ENCODE measurements at regions not wholly inside any gene's neighbourhood (a gene's known extent, or its start where the extent isn't known, plus 50 kb on each side); places are given as distances from the start of the nearest gene placed in this dataset.

DNA sequence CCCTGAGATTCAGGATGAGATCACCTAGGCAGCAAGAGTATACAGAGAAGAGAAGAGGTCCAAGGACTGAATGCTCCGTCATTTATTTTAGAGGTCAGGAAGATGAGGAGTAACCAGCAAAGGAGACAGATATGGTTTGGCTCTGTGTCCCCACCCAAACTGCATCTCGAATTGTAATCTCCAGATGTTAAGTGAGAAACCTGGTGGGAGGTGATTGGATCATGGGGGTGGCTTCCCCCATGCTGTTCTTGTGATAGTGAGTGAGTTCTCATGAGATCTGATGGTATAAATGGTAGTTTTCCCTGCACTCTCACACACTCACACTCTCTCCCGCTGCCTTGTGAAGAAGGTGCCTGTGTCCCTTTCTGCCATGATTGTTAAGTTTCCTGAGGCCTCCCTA, 60.8 kb downstream of the MID1IP1 start:
- no peaks in the 10 kb centered on the region for H3K27me3 ChIP-seq (ENCODE audit: control insufficient read depth, insufficient read depth, low read length)
- TF ChIP-seq, protein P1, sequence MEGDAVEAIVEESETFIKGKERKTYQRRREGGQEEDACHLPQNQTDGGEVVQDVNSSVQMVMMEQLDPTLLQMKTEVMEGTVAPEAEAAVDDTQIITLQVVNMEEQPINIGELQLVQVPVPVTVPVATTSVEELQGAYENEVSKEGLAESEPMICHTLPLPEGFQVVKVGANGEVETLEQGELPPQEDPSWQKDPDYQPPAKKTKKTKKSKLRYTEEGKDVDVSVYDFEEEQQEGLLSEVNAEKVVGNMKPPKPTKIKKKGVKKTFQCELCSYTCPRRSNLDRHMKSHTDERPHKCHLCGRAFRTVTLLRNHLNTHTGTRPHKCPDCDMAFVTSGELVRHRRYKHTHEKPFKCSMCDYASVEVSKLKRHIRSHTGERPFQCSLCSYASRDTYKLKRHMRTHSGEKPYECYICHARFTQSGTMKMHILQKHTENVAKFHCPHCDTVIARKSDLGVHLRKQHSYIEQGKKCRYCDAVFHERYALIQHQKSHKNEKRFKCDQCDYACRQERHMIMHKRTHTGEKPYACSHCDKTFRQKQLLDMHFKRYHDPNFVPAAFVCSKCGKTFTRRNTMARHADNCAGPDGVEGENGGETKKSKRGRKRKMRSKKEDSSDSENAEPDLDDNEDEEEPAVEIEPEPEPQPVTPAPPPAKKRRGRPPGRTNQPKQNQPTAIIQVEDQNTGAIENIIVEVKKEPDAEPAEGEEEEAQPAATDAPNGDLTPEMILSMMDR (IDR thresholded peaks at IDR 0.05; ENCODE audit: insufficient read depth, low read length, poor library complexity, severe bottlenecking) = no peak
- no peak for DNase-seq (ENCODE audit: low read depth)
- no peaks in the 10 kb centered on the region for H3K36me3 ChIP-seq (ENCODE audit: control insufficient read depth, insufficient read depth, low read length)
- no peak overlapping the region for H3K4me3 ChIP-seq (ENCODE audit: low read depth, low read length)

DNA sequence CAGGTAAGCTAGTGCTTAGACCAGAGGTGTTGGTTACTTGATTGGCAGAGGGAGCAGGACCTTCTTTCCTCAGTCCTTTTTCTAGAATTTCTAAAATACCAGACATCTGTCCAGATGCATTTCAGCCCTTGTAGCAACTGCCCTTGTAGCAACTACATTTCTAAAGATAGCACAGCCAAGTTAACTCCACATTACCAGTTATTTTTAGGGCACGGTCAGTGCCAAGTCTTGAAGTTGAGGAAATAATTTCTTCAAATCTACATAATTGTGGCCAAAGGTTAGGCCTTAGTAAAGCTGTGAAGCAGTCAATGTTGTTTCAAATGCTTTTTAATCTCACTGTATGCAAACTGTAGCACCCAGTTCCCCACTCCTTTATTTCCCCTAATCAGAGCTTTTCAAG, 62.9 kb downstream of the MID1IP1 start:
- Histone ChIP-seq H3K36me3 (ENCODE audit: control insufficient read depth, insufficient read depth, low read length) (no peaks in the 10 kb centered on the region), H3K4me3 (ENCODE audit: low read depth, low read length) (no peak overlapping the region), H3K27me3 (ENCODE audit: control insufficient read depth, insufficient read depth, low read length) (no peaks in the 10 kb centered on the region)
- no peak for DNase-seq (ENCODE audit: low read depth)
- TF ChIP-seq, protein P1 (IDR thresholded peaks at IDR 0.05; ENCODE audit: insufficient read depth, low read length, poor library complexity, severe bottlenecking) = no peak

DNA sequence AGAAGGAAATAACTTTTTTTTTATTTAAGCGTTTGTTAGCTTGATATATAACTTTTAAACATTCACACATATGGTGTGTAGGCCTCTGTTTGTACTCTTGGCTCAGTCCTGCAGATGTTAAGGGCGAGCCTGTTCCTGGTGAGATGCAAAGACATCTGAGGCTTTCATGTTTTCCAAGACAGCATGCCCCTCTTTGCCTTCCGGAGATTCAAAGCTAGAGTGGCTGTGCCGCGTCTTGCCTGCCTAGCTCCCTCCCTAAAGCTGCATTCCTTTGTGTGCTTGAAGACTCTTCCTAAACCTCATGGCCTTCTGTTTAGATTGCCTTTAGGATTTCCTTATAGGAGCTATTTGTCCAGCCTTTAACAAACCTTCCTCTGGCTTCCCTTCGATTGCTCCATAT, 67.1 kb downstream of the MID1IP1 start:
- TF ChIP-seq, protein P1 (IDR thresholded peaks at IDR 0.05; ENCODE audit: insufficient read depth, low read length, poor library complexity, severe bottlenecking) = no peak
- DNase-seq (ENCODE audit: low read depth) = no peak
- Histone ChIP-seq H3K4me3 (ENCODE audit: low read depth, low read length) (no peak overlapping the region), H3K27me3 (ENCODE audit: control insufficient read depth, insufficient read depth, low read length) (no peaks in the 10 kb centered on the region), H3K36me3 (ENCODE audit: control insufficient read depth, insufficient read depth, low read length) (no peaks in the 10 kb centered on the region)

DNA sequence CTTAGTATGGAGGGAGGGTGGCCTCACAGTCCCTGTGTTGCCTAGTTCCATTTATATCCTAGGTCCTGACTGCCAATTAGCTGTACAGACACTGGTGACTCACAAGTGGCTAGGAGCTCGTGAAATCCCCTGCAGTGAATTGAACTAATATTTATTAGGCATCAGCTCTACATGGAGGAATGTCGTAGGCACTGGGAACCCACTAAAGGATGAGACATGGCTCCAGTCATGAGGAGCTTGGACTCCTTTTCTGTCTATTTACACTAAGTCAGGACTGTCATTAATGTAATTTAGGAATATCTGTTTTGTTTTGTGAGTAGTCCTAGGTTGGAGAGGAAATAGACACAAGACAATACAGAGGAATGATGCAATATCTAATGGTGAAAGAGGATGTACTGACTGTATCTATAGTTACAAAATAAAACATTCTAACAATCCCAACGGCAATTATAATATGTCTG, 67.7 kb downstream of the MID1IP1 start:
- DNase-seq (ENCODE audit: low read depth) = no peak
- Histone ChIP-seq H3K36me3 (ENCODE audit: control insufficient read depth, insufficient read depth, low read length) (no peaks in the 10 kb centered on the region), H3K4me3 (ENCODE audit: low read depth, low read length) (no peak overlapping the region), H3K27me3 (ENCODE audit: control insufficient read depth, insufficient read depth, low read length) (no peaks in the 10 kb centered on the region)
- TF ChIP-seq, protein P1 (IDR thresholded peaks at IDR 0.05; ENCODE audit: insufficient read depth, low read length, poor library complexity, severe bottlenecking) = no peak

DNA sequence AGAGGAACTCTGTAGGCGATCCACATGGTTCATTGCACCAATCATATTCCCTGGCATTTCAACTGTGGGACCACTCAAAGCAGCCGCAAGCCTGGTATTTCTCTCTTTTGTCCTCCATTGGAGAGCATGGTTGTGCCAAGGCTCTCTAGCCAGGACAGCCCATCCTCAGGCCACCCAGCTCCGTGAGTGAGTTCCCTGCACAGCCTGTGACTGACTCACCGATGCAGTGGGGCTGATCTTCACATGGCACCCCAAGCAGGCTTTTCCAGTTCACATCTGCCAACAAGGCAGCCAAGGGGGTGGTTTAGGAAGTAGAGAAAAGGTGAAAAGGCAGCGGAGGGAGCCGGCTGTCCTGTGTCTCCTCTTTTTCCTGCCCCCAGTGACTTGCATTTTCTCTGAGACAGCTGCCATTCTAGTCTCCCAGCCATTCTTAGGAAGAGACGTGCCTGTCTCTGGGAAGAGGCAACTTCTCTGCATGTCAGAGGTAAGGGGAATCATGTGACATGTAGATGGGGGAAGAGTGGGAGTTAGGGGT, 69.2 kb downstream of the MID1IP1 start:
- H3K4me3 ChIP-seq (ENCODE audit: low read depth, low read length) = no peak overlapping the region

More for the DNA sequence above, 69.2 kb downstream of the MID1IP1 start:
- H3K27me3 ChIP-seq (ENCODE audit: control insufficient read depth, insufficient read depth, low read length) = no peaks in the 10 kb centered on the region
- TF ChIP-seq, protein P1 (IDR thresholded peaks at IDR 0.05; ENCODE audit: insufficient read depth, low read length, poor library complexity, severe bottlenecking) = no peak
- H3K36me3 ChIP-seq (ENCODE audit: control insufficient read depth, insufficient read depth, low read length) = no peaks in the 10 kb centered on the region
- DNase-seq (ENCODE audit: low read depth) = no peak
